HuH-7 (cell line): ENCODE measurements at regions not wholly inside any gene's neighbourhood (a gene's known extent, or its start where the extent isn't known, plus 50 kb on each side); places are given as distances from the start of the nearest gene placed in this dataset.

Source experiments
- DNase-seq: peaks from one replicate; pipeline ENCODE4 v3.0.0; 2011; ENCODE audit warnings: low spot score

- no peak for DNase-seq
These were observed 83.0 kb upstream of the DUSP5 start for GRCh38 chr10:110414548-110415309.

- no peak for DNase-seq
These were observed 81.9 kb upstream of the DUSP5 start for GRCh38 chr10:110415809-110416208.

GRCh38 chr10:110416776-110417711 lies 80.7 kb upstream of the DUSP5 start:
- DNase-seq, result no peak

GRCh38 chr10:110418218-110418617 lies 79.5 kb upstream of the DUSP5 start:
- no peak for DNase-seq

- no peak for DNase-seq
These were observed 78.4 kb upstream of the DUSP5 start for GRCh38 chr10:110419265-110419664.

GRCh38 chr10:110420401-110421193 lies 77.1 kb upstream of the DUSP5 start:
- DNase-seq, result no peak

- no peak for DNase-seq
These were observed 76.1 kb upstream of the DUSP5 start for GRCh38 chr10:110421512-110422138.

GRCh38 chr10:110422548-110422947 lies 75.2 kb upstream of the DUSP5 start:
- no peak for DNase-seq

GRCh38 chr10:110423650-110424049 lies 74.1 kb upstream of the DUSP5 start:
- DNase-seq, result no peak

GRCh38 chr10:110425684-110426293 lies 71.9 kb upstream of the DUSP5 start:
- no peak for DNase-seq

GRCh38 chr10:110426294-110427181 lies 71.2 kb upstream of the DUSP5 start:
- peak; percentile 67 for DNase-seq

GRCh38 chr10:110429301-110429700 lies 68.4 kb upstream of the DUSP5 start:
- DNase-seq, result no peak

GRCh38 chr10:110430340-110431273 lies 67.1 kb upstream of the DUSP5 start:
- no peak for DNase-seq

GRCh38 chr10:110431659-110432058 lies 66.0 kb upstream of the DUSP5 start:
- no peak for DNase-seq

- no peak for DNase-seq
These were observed 65.6 kb upstream of the DUSP5 start for GRCh38 chr10:110432084-110432483.

GRCh38 chr10:110432814-110433565 lies 64.7 kb upstream of the DUSP5 start:
- DNase-seq, result no peak

GRCh38 chr10:110433740-110434139 lies 64.0 kb upstream of the DUSP5 start:
- DNase-seq, result no peak

GRCh38 chr10:110434489-110435096 lies 63.1 kb upstream of the DUSP5 start:
- no peak for DNase-seq
